Left lung (tissue), 4 donors: ENCODE measurements at regions not wholly inside any gene's neighbourhood (a gene's known extent, or its start where the extent isn't known, plus 50 kb on each side); places are given as distances from the start of the nearest gene placed in this dataset.

ENCODE experiments used
- ATAC-seq: fragments of 200-7000 bp; cut with Tn5 transposase; one replicate; pipeline ENCODE4 v1.9.1; 2020; ENCODE audit warnings: moderate library complexity
- DNase-seq, 4 donors: peaks; one replicate each; pipeline ENCODE4 v3.0.0-alpha.2; 2013 to 2020
- H3K27ac ChIP-seq, 2 donors: fragments of 200-600 bp; sonication (generic) in 1 of 2; one replicate each; pipeline versions ENCODE4 v1.5.0 to v1.8.0; 2020 to 2021
- H3K27me3 ChIP-seq, 2 donors: fragments of 200-600 bp; sonication (generic) in 1 of 2; one replicate each; pipeline versions ENCODE4 v1.5.0 to v1.8.0; 2020 to 2021
- H3K36me3 ChIP-seq, 2 donors: fragments of 200-600 bp; sonication (generic) in 1 of 2; one replicate each; pipeline versions ENCODE4 v1.5.0 to v1.8.0; 2020 to 2021
- H3K4me1 ChIP-seq, 2 donors: fragments of 200-600 bp; one replicate each; pipeline ENCODE4 v1.8.0; 2021
- H3K4me3 ChIP-seq, 2 donors: fragments of 200-600 bp; sonication (generic) in 1 of 2; one replicate each; pipeline versions ENCODE4 v1.5.0 to v1.8.0; 2020 to 2021; ENCODE audit warnings: mild to moderate bottlenecking in 1 of 2
- H3K9me3 ChIP-seq, 2 donors: fragments of 200-600 bp; sonication (generic) in 1 of 2; one replicate each; pipeline versions ENCODE4 v1.5.0 to v1.8.0; 2020 to 2021
- CTCF ChIP-seq, 2 donors: fragments of 200-600 bp; sonication (generic) in 1 of 2; IDR thresholded peaks; one replicate each; pipeline versions ENCODE4 v1.5.0 to v1.8.0; 2021; ENCODE audit warnings: antibody characterized with exemption in 2 of 2
- intact Hi-C, 2 donors: fragments of 100-400 bp; cut with DNase I; formaldehyde crosslinking; loops; one replicate each; pipeline versions ENCODE4 v1.11.2 to v1.14.2; 2022
- donor health status: DM: no; HTN: yes; CAD: no.
- donor health status: DM: no; HTN: no; CAD: no.

GRCh38 chr14:61977217-61977616, 215.0 kb downstream of the SNAPC1 start:
- Histone ChIP-seq H3K4me1 (no peaks in the 10 kb centered on the region), H3K4me3 (no peak overlapping the region), H3K27me3 (no peaks in the 10 kb centered on the region), H3K9me3 (peaks cover 0 to 17% of the 10 kb centered on the region in 2 donors), H3K36me3 (no peaks in the 10 kb centered on the region), H3K27ac (no peak overlapping the region)
- DNase-seq (no peak), ATAC-seq (no peak)
- TF ChIP-seq CTCF (IDR thresholded peaks at IDR 0.05): no peak
- intact Hi-C loops: no loop called here

- no peak for TF ChIP-seq CTCF (IDR thresholded peaks at IDR 0.05)
- no peaks in the 10 kb centered on the region for H3K36me3 ChIP-seq
- intact Hi-C loops: no loop called here
- no peak overlapping the region for H3K4me3 ChIP-seq
- ATAC-seq: no peak
- H3K27ac ChIP-seq: no peak overlapping the region
- H3K9me3 ChIP-seq: no peaks in the 10 kb centered on the region
- no peaks in the 10 kb centered on the region for H3K4me1 ChIP-seq
- no peak for DNase-seq
- H3K27me3 ChIP-seq: no peaks in the 10 kb centered on the region
Observed at GRCh38 chr14:61988240-61988639, 226.0 kb downstream of the SNAPC1 start.

GRCh38 chr14:61992139-61992538, 229.9 kb downstream of the SNAPC1 start:
- intact Hi-C loops: no loop called here
- no peaks in the 10 kb centered on the region for H3K27me3 ChIP-seq
- no peak overlapping the region for H3K4me3 ChIP-seq
- H3K27ac ChIP-seq: no peak overlapping the region
- ATAC-seq: no peak
- DNase-seq: no peak
- no peaks in the 10 kb centered on the region for H3K9me3 ChIP-seq
- no peaks in the 10 kb centered on the region for H3K36me3 ChIP-seq
- H3K4me1 ChIP-seq: no peaks in the 10 kb centered on the region
- no peak for TF ChIP-seq CTCF (IDR thresholded peaks at IDR 0.05)

GRCh38 chr14:61992926-61993325, 230.7 kb downstream of the SNAPC1 start:
- intact Hi-C loops: no loop called here
- DNase-seq: no peak
- Histone ChIP-seq H3K9me3 (no peaks in the 10 kb centered on the region), H3K27me3 (no peaks in the 10 kb centered on the region), H3K4me3 (no peak overlapping the region), H3K4me1 (no peaks in the 10 kb centered on the region), H3K36me3 (no peaks in the 10 kb centered on the region), H3K27ac (no peak overlapping the region)
- no peak for TF ChIP-seq CTCF (IDR thresholded peaks at IDR 0.05)
- ATAC-seq: no peak

- H3K27me3 ChIP-seq: no peaks in the 10 kb centered on the region
- ATAC-seq: no peak
Observed at GRCh38 chr14:61994589-61994988, 232.4 kb downstream of the SNAPC1 start.

More at GRCh38 chr14:61994589-61994988, 232.4 kb downstream of the SNAPC1 start:
- Histone ChIP-seq H3K27ac (no peak overlapping the region), H3K4me3 (no peak overlapping the region), H3K9me3 (no peaks in the 10 kb centered on the region), H3K36me3 (no peaks in the 10 kb centered on the region), H3K4me1 (no peaks in the 10 kb centered on the region)
- intact Hi-C loops: no loop called here
- no peak for DNase-seq
- TF ChIP-seq CTCF (IDR thresholded peaks at IDR 0.05): no peak
